ENCODE measurements at regions not wholly inside any gene's neighbourhood (a gene's known extent, or its start where the extent isn't known, plus 50 kb on each side); places are given as distances from the start of the nearest gene placed in this dataset.

DNA sequence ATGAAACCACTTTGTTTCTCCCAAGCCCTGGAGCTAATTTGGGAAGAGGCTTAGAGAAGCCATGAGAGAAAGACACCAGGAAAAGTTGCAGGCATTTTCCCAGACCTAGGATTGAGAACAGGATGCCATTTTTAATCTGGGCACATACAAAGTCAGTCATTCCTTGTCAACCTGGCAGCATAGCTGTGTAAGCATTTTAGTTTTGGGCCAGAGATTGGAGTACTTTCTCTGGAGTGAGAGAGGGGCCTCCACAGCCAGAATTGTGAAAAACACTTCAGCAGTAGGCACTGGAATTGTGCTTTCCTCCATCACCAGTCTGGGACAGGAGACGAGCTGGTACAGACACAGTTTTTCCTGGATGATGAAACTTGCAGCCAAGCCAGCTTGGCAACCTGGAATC, 390.3 kb upstream of the DMAC1 start:
- WGBS (ENCODE audit: insufficient coverage, low lambda C conversion rate) = no CpG with 5 or more reads among the region's 1 CpG
- no peak overlapping the region for H3K4me3 ChIP-seq (ENCODE audit: low read length)
- H3K27ac ChIP-seq (ENCODE audit: low read length) = no peak overlapping the region
- no peaks in the 10 kb centered on the region for H3K36me3 ChIP-seq (ENCODE audit: control insufficient read depth, insufficient read depth, low read length)
- H3K27me3 ChIP-seq (ENCODE audit: control insufficient read depth, insufficient read depth, low read length) = no peaks in the 10 kb centered on the region
- DNase-seq = no peak
- no peaks in the 10 kb centered on the region for H3K4me1 ChIP-seq (ENCODE audit: control insufficient read depth, insufficient read depth, low read length)
- no peaks in the 10 kb centered on the region for H3K9me3 ChIP-seq (ENCODE audit: control insufficient read depth, low read depth, low read length)

DNA sequence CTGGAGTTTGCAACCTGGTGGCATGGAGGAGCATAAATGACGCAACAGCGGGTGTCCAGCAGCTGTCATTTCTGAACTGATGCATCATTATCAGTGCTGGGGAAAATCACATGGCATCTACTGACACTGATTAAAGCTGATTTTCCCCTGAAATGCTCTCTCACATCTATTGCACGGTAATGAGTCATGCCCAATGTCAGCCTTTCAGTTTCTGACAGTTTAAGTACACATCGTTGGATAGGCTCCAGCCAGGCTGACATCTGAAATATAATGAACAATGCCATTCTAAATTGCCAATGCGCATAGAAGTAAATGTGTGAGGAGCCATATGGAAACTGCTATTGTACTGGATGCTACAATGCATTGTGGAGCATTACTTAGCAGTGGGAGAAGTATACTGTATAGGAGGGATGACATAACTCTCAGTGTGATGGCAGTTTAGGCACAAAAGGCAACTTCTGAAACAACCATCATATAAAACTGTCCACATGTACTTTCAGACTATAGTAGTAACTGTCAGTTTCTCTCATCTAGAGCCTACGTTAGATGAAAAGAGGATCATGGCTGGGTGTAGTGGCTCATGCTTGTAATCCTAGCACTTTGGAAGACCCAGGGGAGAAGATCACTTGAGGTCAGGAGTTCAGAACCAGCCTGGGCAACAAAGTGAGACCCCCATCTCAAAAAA, 389.3 kb upstream of the DMAC1 start:
- Histone ChIP-seq H3K36me3 (ENCODE audit: control insufficient read depth, insufficient read depth, low read length) (no peaks in the 10 kb centered on the region), H3K27ac (ENCODE audit: low read length) (no peak overlapping the region), H3K4me1 (ENCODE audit: control insufficient read depth, insufficient read depth, low read length) (no peaks in the 10 kb centered on the region), H3K9me3 (ENCODE audit: control insufficient read depth, low read depth, low read length) (no peaks in the 10 kb centered on the region), H3K27me3 (ENCODE audit: control insufficient read depth, insufficient read depth, low read length) (no peaks in the 10 kb centered on the region), H3K4me3 (ENCODE audit: low read length) (no peak overlapping the region)
- no CpG with 5 or more reads among the region's 6 CpGs for WGBS (ENCODE audit: insufficient coverage, low lambda C conversion rate)
- DNase-seq = no peak

GRCh38 chr9:8186560-8186959, 387.0 kb upstream of the DMAC1 start:
- Histone ChIP-seq H3K27ac (ENCODE audit: low read length) (no peak overlapping the region), H3K4me1 (ENCODE audit: control insufficient read depth, insufficient read depth, low read length) (no peaks in the 10 kb centered on the region), H3K36me3 (ENCODE audit: control insufficient read depth, insufficient read depth, low read length) (no peaks in the 10 kb centered on the region), H3K9me3 (ENCODE audit: control insufficient read depth, low read depth, low read length) (no peaks in the 10 kb centered on the region), H3K4me3 (ENCODE audit: low read length) (no peak overlapping the region), H3K27me3 (ENCODE audit: control insufficient read depth, insufficient read depth, low read length) (no peaks in the 10 kb centered on the region)
- DNase-seq = no peak
- WGBS (ENCODE audit: insufficient coverage, low lambda C conversion rate) = 100% methylated on average over 1 of the region's 4 CpGs

DNA sequence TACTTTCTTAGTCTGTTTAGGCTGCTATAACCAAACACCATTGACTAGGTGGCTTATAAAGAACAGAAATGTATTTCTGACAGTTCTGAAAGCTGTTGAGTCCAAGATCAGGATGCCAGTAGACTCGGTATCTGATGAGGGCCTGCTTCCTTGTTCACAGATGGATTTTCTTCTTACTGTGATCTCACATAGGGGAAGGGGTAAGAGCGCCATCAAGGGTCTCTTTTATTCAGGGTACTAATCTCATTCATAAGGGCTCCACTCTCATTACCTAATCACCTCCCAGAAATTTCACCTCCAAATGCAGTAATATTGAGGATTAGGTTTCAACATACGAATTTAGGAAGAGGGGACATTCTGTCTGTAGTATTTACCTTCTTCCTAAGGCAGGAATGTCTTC, 384.0 kb upstream of the DMAC1 start:
- no CpG with 5 or more reads among the region's 3 CpGs for WGBS (ENCODE audit: insufficient coverage, low lambda C conversion rate)
- no peaks in the 10 kb centered on the region for H3K36me3 ChIP-seq (ENCODE audit: control insufficient read depth, insufficient read depth, low read length)
- H3K27me3 ChIP-seq (ENCODE audit: control insufficient read depth, insufficient read depth, low read length) = no peaks in the 10 kb centered on the region
- DNase-seq = no peak
- no peaks in the 10 kb centered on the region for H3K9me3 ChIP-seq (ENCODE audit: control insufficient read depth, low read depth, low read length)
- no peaks in the 10 kb centered on the region for H3K4me1 ChIP-seq (ENCODE audit: control insufficient read depth, insufficient read depth, low read length)
- H3K27ac ChIP-seq (ENCODE audit: low read length) = no peak overlapping the region
- H3K4me3 ChIP-seq (ENCODE audit: low read length) = no peak overlapping the region

- no peaks in the 10 kb centered on the region for H3K36me3 ChIP-seq (ENCODE audit: control insufficient read depth, insufficient read depth, low read length)
- WGBS (ENCODE audit: insufficient coverage, low lambda C conversion rate) = 46% methylated on average over 2 of the region's 3 CpGs
Observed at GRCh38 chr9:8179381-8180053, 379.9 kb upstream of the DMAC1 start.

GRCh38 chr9:8172000-8172399, 372.4 kb upstream of the DMAC1 start:
- WGBS (ENCODE audit: insufficient coverage, low lambda C conversion rate) = 100% methylated on average over 1 of the region's 2 CpGs
- Histone ChIP-seq H3K4me3 (ENCODE audit: low read length) (no peak overlapping the region), H3K9me3 (ENCODE audit: control insufficient read depth, low read depth, low read length) (no peaks in the 10 kb centered on the region), H3K4me1 (ENCODE audit: control insufficient read depth, insufficient read depth, low read length) (no peaks in the 10 kb centered on the region), H3K27me3 (ENCODE audit: control insufficient read depth, insufficient read depth, low read length) (no peaks in the 10 kb centered on the region), H3K27ac (ENCODE audit: low read length) (no peak overlapping the region), H3K36me3 (ENCODE audit: control insufficient read depth, insufficient read depth, low read length) (no peaks in the 10 kb centered on the region)
- DNase-seq = no peak

More at GRCh38 chr9:8179381-8180053, 379.9 kb upstream of the DMAC1 start:
- DNase-seq = no peak
- H3K4me1 ChIP-seq (ENCODE audit: control insufficient read depth, insufficient read depth, low read length) = no peaks in the 10 kb centered on the region
- no peaks in the 10 kb centered on the region for H3K27me3 ChIP-seq (ENCODE audit: control insufficient read depth, insufficient read depth, low read length)
- H3K9me3 ChIP-seq (ENCODE audit: control insufficient read depth, low read depth, low read length) = no peaks in the 10 kb centered on the region
- no peak overlapping the region for H3K4me3 ChIP-seq (ENCODE audit: low read length)
- no peak overlapping the region for H3K27ac ChIP-seq (ENCODE audit: low read length)

DNA sequence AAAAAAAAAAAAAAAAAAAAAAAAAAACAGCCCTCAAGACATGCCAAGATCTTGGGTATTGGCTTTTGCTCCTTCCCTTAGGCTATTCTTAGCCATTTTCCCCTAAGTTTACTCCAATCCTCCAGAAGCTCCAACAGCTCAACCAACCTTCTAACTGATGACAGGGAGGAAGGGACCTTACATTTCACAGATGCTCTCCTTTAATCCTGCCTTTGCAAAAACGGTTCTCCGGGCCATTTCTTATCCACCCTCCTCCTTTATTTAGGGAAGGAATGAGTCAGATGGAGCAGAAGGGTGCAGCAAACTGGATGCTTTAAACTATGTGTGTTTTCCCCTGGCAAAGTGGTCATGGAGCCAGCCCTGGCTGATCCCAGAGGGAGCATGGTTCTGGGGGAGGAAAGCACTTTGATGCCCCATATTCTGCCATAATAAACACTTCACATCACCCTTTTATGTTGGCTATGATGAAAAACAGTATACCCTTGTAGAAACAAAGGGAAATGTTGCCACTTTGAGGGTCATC, 369.4 kb upstream of the DMAC1 start:
- no peaks in the 10 kb centered on the region for H3K4me1 ChIP-seq (ENCODE audit: control insufficient read depth, insufficient read depth, low read length)
- H3K9me3 ChIP-seq (ENCODE audit: control insufficient read depth, low read depth, low read length) = no peaks in the 10 kb centered on the region
- no peaks in the 10 kb centered on the region for H3K36me3 ChIP-seq (ENCODE audit: control insufficient read depth, insufficient read depth, low read length)
- H3K4me3 ChIP-seq (ENCODE audit: low read length) = no peak overlapping the region
- no peak for DNase-seq
- no peaks in the 10 kb centered on the region for H3K27me3 ChIP-seq (ENCODE audit: control insufficient read depth, insufficient read depth, low read length)
- H3K27ac ChIP-seq (ENCODE audit: low read length) = no peak overlapping the region
- no CpG with 5 or more reads among the region's 2 CpGs for WGBS (ENCODE audit: insufficient coverage, low lambda C conversion rate)

- no peak for DNase-seq
- no peaks in the 10 kb centered on the region for H3K27me3 ChIP-seq (ENCODE audit: control insufficient read depth, insufficient read depth, low read length)
Observed at GRCh38 chr9:8160787-8161186, 361.2 kb upstream of the DMAC1 start.

DNA sequence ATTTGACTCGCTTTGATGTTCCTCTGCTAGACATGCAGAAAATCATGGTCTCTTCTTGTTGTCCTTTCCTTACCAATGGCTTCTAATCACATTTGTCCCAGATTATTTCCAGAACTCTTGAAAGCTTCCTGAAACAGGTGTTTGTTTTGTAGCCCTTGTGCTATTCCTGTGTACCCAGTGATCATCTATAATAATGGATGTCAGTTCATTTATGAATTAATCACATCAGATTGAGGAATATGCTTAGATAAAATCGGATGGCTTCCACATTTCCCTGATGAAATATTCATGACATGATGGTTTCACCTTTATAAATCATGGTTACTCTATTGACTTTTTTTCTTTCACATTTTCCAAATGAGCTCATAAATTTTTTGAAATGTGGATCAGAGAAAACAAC, 359.0 kb upstream of the DMAC1 start:
- H3K9me3 ChIP-seq (ENCODE audit: control insufficient read depth, low read depth, low read length) = no peaks in the 10 kb centered on the region
- H3K4me1 ChIP-seq (ENCODE audit: control insufficient read depth, insufficient read depth, low read length) = no peaks in the 10 kb centered on the region
- no CpG with 5 or more reads among the region's 2 CpGs for WGBS (ENCODE audit: insufficient coverage, low lambda C conversion rate)
- no peak overlapping the region for H3K4me3 ChIP-seq (ENCODE audit: low read length)
- H3K36me3 ChIP-seq (ENCODE audit: control insufficient read depth, insufficient read depth, low read length) = no peaks in the 10 kb centered on the region
- no peaks in the 10 kb centered on the region for H3K27me3 ChIP-seq (ENCODE audit: control insufficient read depth, insufficient read depth, low read length)
- no peak overlapping the region for H3K27ac ChIP-seq (ENCODE audit: low read length)
- no peak for DNase-seq

More at GRCh38 chr9:8160787-8161186, 361.2 kb upstream of the DMAC1 start:
- Histone ChIP-seq H3K4me3 (ENCODE audit: low read length) (no peak overlapping the region), H3K4me1 (ENCODE audit: control insufficient read depth, insufficient read depth, low read length) (no peaks in the 10 kb centered on the region), H3K9me3 (ENCODE audit: control insufficient read depth, low read depth, low read length) (no peaks in the 10 kb centered on the region), H3K36me3 (ENCODE audit: control insufficient read depth, insufficient read depth, low read length) (no peaks in the 10 kb centered on the region), H3K27ac (ENCODE audit: low read length) (no peak overlapping the region)
- WGBS (ENCODE audit: insufficient coverage, low lambda C conversion rate) = 80% methylated on average over 1 of the region's 1 CpG

- no peaks in the 10 kb centered on the region for H3K4me1 ChIP-seq (ENCODE audit: control insufficient read depth, insufficient read depth, low read length)
- H3K27ac ChIP-seq (ENCODE audit: low read length) = no peak overlapping the region
- WGBS (ENCODE audit: insufficient coverage, low lambda C conversion rate) = no CpG with 5 or more reads among the region's 3 CpGs
- no peaks in the 10 kb centered on the region for H3K9me3 ChIP-seq (ENCODE audit: control insufficient read depth, low read depth, low read length)
- no peak overlapping the region for H3K4me3 ChIP-seq (ENCODE audit: low read length)
- H3K36me3 ChIP-seq (ENCODE audit: control insufficient read depth, insufficient read depth, low read length) = no peaks in the 10 kb centered on the region
- H3K27me3 ChIP-seq (ENCODE audit: control insufficient read depth, insufficient read depth, low read length) = no peaks in the 10 kb centered on the region
- DNase-seq = no peak
Observed at GRCh38 chr9:8157683-8158324, 358.2 kb upstream of the DMAC1 start.
